ENCODE measurements at regions not wholly inside any gene's neighbourhood (a gene's known extent, or its start where the extent isn't known, plus 50 kb on each side); places are given as distances from the start of the nearest gene placed in this dataset.

GRCh38 chr6:121858986-121859385 is 423.5 kb downstream of the GJA1 start:
- in situ Hi-C loops (cut with MboI) = no loop called here
- ATAC-seq = no peak
- TF ChIP-seq KLF5 (IDR thresholded peaks at IDR 0.05; ENCODE audit: partially characterized antibody) (no peak), PAX8 (IDR thresholded peaks at IDR 0.05) (no peak), CEBPZ (IDR thresholded peaks at IDR 0.05; ENCODE audit: low read depth, low read length) (no peak)
- Histone ChIP-seq H3K4me1 (ENCODE audit: control insufficient read depth, insufficient read depth, low read length) (no peaks in the 10 kb centered on the region), H2AFZ (ENCODE audit: control insufficient read depth, low read depth, low read length) (no peak overlapping the region), H3K27ac (ENCODE audit: control insufficient read depth, insufficient read depth) (no peak overlapping the region), H3K36me3 (ENCODE audit: control insufficient read depth in 2 of 2, insufficient read depth in 2 of 2, low read length in 1 of 2) (no peaks in the 10 kb centered on the region), H3K4me3 (no peak overlapping the region), H3K4me2 (ENCODE audit: control insufficient read depth, insufficient read depth) (no peak overlapping the region), H3K9me3 (replicated peaks; ENCODE audit: control insufficient read depth, insufficient read depth, low read length) (no peaks in the 10 kb centered on the region), H3K9ac (ENCODE audit: control insufficient read depth, insufficient read depth, low read length) (no peak overlapping the region), H4K20me1 (ENCODE audit: control insufficient read depth, insufficient read depth) (no peaks in the 10 kb centered on the region), H3K79me2 (ENCODE audit: control insufficient read depth, insufficient read depth, low read length) (no peaks in the 10 kb centered on the region), H3K27me3 (replicated peaks in 1 of 2; ENCODE audit: control insufficient read depth in 2 of 2, insufficient read depth in 2 of 2, low read length in 1 of 2) (no peaks in the 10 kb centered on the region; a peak in 1 of 4 replicates)
- SMC1A ChIA-PET (ENCODE audit: uncharacterized antibody, unreplicated experiment) = interaction anchor here (1.1 kb wide), 1 partner anchor 160 kb away, joined by 3 read pairs; no protein-coding TSS in a partner anchor
- CTCF ChIA-PET = interaction anchor here (1.0 to 1.8 kb wide), 2 partner anchors 10 to 13 kb away, joined by 4 to 10 read pairs; no protein-coding TSS in a partner anchor
- RAD21 ChIA-PET (ENCODE audit: unreplicated experiment) = no interaction called here
- intact Hi-C loops (cut with micrococcal nuclease; ENCODE audit: unreplicated experiment) = loop anchor here (5.0 kb wide), 1 partner anchor 173 kb away; no protein-coding TSS in a partner anchor
- no peak for DNase-seq (ENCODE audit: low read depth, low spot score)
- WGBS (ENCODE audit: insufficient coverage, insufficient replicate concordance, low lambda C conversion rate, missing lambda C conversion rate) = 0% methylated on average over 1 of the region's 1 CpG
- POLR2A ChIA-PET = no interaction called here
- no TSS peak for BruUV-seq (replicated peaks)
- FAIRE-seq = no peak

DNA sequence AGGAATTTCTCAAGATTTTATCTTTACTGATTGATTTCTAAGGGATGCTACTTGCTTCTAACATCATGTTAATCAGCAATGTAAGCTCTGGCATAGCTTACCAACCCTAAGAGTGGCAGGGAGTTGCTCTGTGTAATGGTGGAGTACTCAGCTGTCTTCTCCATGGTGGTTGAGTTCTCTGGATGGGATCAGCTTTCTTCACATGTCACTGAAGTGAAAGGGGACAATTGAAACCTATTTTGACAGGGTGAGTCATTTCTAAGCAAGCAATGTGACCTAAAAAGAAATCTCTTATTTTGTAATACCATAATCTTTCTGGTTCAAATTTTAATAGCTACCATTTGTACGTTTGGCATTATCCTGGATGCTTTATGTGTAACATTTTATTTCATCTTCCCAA is 430.4 kb downstream of the GJA1 start:
- BruUV-seq (replicated peaks) = no TSS peak
- intact Hi-C loops (cut with micrococcal nuclease; ENCODE audit: unreplicated experiment) = no loop called here
- no peak overlapping the region for H3K4me3 ChIP-seq
- no peak overlapping the region for H3K4me2 ChIP-seq (ENCODE audit: control insufficient read depth, insufficient read depth)
- no peak for FAIRE-seq
- CTCF ChIA-PET = no interaction called here
- in situ Hi-C loops (cut with MboI) = no loop called here
- no peaks in the 10 kb centered on the region for H3K4me1 ChIP-seq (ENCODE audit: control insufficient read depth, insufficient read depth, low read length)
- no peaks in the 10 kb centered on the region for H4K20me1 ChIP-seq (ENCODE audit: control insufficient read depth, insufficient read depth)
- H3K79me2 ChIP-seq (ENCODE audit: control insufficient read depth, insufficient read depth, low read length) = no peaks in the 10 kb centered on the region
- POLR2A ChIA-PET = no interaction called here
- no peak overlapping the region for H3K9ac ChIP-seq (ENCODE audit: control insufficient read depth, insufficient read depth, low read length)
- no peak overlapping the region for H3K27ac ChIP-seq (ENCODE audit: control insufficient read depth, insufficient read depth)
- ATAC-seq = no peak
- SMC1A ChIA-PET (ENCODE audit: uncharacterized antibody, unreplicated experiment) = interaction anchor here (0.6 kb wide), 1 partner anchor 47 kb away, joined by 3 read pairs; no protein-coding TSS in a partner anchor
- H3K9me3 ChIP-seq (replicated peaks; ENCODE audit: control insufficient read depth, insufficient read depth, low read length) = no peaks in the 10 kb centered on the region
- RAD21 ChIA-PET (ENCODE audit: unreplicated experiment) = no interaction called here
- 0% methylated on average over 1 of the region's 1 CpG for WGBS (ENCODE audit: insufficient coverage, insufficient replicate concordance, low lambda C conversion rate, missing lambda C conversion rate)
- no peak for DNase-seq (ENCODE audit: low read depth, low spot score)
- H3K27me3 ChIP-seq (replicated peaks in 1 of 2; ENCODE audit: control insufficient read depth in 2 of 2, insufficient read depth in 2 of 2, low read length in 1 of 2) = no peaks in the 10 kb centered on the region
- H2AFZ ChIP-seq (ENCODE audit: control insufficient read depth, low read depth, low read length) = no peak overlapping the region
- no peaks in the 10 kb centered on the region for H3K36me3 ChIP-seq (ENCODE audit: control insufficient read depth in 2 of 2, insufficient read depth in 2 of 2, low read length in 1 of 2)
- TF ChIP-seq NR2C2 (IDR thresholded peaks at IDR 0.05; ENCODE audit: borderline replicate concordance, control insufficient read depth, insufficient read length, low read depth) (no peak), PRDM15 (CRISPR knock-in tag; IDR thresholded peaks at IDR 0.05) (no peak), ZZZ3 (IDR thresholded peaks at IDR 0.05; ENCODE audit: control insufficient read depth, insufficient read length, low read depth) (no peak), IRF4 (IDR thresholded peaks at IDR 0.05; ENCODE audit: low read depth, low read length) (no peak), MEF2B (IDR thresholded peaks at IDR 0.05; ENCODE audit: partially characterized antibody, poor library complexity, severe bottlenecking) (no peak), SIN3A (IDR thresholded peaks at IDR 0.05; ENCODE audit: low read depth, low read length) (no peak), JUNB (IDR thresholded peaks at IDR 0.05) (no peak), TCF7 (IDR thresholded peaks at IDR 0.05; ENCODE audit: borderline replicate concordance) (no peak)

All from GM12878 (cell line).